ENCODE measurements at regions not wholly inside any gene's neighbourhood (a gene's known extent, or its start where the extent isn't known, plus 50 kb on each side); places are given as distances from the start of the nearest gene placed in this dataset.

DNA sequence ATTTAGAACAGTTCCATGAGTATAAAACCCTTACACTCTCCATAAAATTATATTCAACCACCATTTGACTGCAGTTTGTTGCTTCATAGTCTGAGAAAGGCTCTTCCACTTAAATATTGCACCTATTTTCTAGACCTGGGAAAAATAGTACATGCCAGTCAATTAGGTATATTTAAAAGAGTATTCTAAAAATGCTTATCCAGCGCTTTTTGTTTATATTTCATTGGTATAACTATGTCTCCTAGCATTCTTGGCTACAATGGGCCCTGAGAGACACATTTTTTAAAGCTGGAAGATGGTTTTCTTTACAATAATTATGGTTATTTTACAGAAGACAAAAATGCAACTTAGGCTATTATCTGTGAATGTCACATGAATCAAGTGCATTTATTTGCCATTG is 439.4 kb downstream of the KCNJ18 start:
- TF ChIP-seq, protein P1, sequence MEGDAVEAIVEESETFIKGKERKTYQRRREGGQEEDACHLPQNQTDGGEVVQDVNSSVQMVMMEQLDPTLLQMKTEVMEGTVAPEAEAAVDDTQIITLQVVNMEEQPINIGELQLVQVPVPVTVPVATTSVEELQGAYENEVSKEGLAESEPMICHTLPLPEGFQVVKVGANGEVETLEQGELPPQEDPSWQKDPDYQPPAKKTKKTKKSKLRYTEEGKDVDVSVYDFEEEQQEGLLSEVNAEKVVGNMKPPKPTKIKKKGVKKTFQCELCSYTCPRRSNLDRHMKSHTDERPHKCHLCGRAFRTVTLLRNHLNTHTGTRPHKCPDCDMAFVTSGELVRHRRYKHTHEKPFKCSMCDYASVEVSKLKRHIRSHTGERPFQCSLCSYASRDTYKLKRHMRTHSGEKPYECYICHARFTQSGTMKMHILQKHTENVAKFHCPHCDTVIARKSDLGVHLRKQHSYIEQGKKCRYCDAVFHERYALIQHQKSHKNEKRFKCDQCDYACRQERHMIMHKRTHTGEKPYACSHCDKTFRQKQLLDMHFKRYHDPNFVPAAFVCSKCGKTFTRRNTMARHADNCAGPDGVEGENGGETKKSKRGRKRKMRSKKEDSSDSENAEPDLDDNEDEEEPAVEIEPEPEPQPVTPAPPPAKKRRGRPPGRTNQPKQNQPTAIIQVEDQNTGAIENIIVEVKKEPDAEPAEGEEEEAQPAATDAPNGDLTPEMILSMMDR (CRISPR knock-in tag; IDR thresholded peaks at IDR 0.05) = no peak
- TF ChIP-seq YY1 (IDR thresholded peaks at IDR 0.05; ENCODE audit: insufficient read depth, insufficient replicate concordance, low read depth, low read length) = no peak
- TF ChIP-seq, protein P2, sequence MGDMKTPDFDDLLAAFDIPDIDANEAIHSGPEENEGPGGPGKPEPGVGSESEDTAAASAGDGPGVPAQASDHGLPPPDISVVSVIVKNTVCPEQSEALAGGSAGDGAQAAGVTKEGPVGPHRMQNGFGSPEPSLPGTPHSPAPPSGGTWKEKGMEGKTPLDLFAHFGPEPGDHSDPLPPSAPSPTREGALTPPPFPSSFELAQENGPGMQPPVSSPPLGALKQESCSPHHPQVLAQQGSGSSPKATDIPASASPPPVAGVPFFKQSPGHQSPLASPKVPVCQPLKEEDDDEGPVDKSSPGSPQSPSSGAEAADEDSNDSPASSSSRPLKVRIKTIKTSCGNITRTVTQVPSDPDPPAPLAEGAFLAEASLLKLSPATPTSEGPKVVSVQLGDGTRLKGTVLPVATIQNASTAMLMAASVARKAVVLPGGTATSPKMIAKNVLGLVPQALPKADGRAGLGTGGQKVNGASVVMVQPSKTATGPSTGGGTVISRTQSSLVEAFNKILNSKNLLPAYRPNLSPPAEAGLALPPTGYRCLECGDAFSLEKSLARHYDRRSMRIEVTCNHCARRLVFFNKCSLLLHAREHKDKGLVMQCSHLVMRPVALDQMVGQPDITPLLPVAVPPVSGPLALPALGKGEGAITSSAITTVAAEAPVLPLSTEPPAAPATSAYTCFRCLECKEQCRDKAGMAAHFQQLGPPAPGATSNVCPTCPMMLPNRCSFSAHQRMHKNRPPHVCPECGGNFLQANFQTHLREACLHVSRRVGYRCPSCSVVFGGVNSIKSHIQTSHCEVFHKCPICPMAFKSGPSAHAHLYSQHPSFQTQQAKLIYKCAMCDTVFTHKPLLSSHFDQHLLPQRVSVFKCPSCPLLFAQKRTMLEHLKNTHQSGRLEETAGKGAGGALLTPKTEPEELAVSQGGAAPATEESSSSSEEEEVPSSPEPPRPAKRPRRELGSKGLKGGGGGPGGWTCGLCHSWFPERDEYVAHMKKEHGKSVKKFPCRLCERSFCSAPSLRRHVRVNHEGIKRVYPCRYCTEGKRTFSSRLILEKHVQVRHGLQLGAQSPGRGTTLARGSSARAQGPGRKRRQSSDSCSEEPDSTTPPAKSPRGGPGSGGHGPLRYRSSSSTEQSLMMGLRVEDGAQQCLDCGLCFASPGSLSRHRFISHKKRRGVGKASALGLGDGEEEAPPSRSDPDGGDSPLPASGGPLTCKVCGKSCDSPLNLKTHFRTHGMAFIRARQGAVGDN (CRISPR knock-in tag; IDR thresholded peaks at IDR 0.05) = no peak
- no peak for TF ChIP-seq XRCC5 (optimal IDR thresholded peaks at IDR 0.05; ENCODE audit: low read length)
- TF ChIP-seq ZNF343 (CRISPR knock-in tag; IDR thresholded peaks at IDR 0.05) = no peak
- no peak for TF ChIP-seq CAMTA2 (CRISPR knock-in tag; IDR thresholded peaks at IDR 0.05; ENCODE audit: borderline replicate concordance)
- no peak for TF ChIP-seq CEBPG (CRISPR knock-in tag; IDR thresholded peaks at IDR 0.05)
- TF ChIP-seq ZNF678 (CRISPR knock-in tag; IDR thresholded peaks at IDR 0.05) = no peak
- no peak for TF ChIP-seq GABPB1 (CRISPR knock-in tag; IDR thresholded peaks at IDR 0.05)
- no peak for TF ChIP-seq CHD4 (IDR thresholded peaks at IDR 0.05; ENCODE audit: borderline replicate concordance, low read length)
- no peak for TF ChIP-seq ELF1 (CRISPR knock-in tag; IDR thresholded peaks at IDR 0.05)
